HFF-Myc (cell line): ENCODE measurements at regions not wholly inside any gene's neighbourhood (a gene's known extent, or its start where the extent isn't known, plus 50 kb on each side); places are given as distances from the start of the nearest gene placed in this dataset.

Experiments
- DNase-seq: peaks from one replicate; pipeline ENCODE4 v3.0.0-alpha.2; 2011; ENCODE audit warnings: low read depth; ENCODE audit errors: extremely low read depth
- H3K4me3 ChIP-seq: replicated peaks from 2 replicates; pipeline ENCODE4 v1.5.1; 2011; ENCODE audit warnings: low read depth, mild to moderate bottlenecking, control low read depth, low read length
- CTCF ChIP-seq: IDR thresholded peaks from 2 replicates; pipeline ENCODE4 v1.5.1; 2012; ENCODE audit warnings: mild to moderate bottlenecking, low read depth, low read length, control low read depth; ENCODE audit errors: missing control alignments

DNA sequence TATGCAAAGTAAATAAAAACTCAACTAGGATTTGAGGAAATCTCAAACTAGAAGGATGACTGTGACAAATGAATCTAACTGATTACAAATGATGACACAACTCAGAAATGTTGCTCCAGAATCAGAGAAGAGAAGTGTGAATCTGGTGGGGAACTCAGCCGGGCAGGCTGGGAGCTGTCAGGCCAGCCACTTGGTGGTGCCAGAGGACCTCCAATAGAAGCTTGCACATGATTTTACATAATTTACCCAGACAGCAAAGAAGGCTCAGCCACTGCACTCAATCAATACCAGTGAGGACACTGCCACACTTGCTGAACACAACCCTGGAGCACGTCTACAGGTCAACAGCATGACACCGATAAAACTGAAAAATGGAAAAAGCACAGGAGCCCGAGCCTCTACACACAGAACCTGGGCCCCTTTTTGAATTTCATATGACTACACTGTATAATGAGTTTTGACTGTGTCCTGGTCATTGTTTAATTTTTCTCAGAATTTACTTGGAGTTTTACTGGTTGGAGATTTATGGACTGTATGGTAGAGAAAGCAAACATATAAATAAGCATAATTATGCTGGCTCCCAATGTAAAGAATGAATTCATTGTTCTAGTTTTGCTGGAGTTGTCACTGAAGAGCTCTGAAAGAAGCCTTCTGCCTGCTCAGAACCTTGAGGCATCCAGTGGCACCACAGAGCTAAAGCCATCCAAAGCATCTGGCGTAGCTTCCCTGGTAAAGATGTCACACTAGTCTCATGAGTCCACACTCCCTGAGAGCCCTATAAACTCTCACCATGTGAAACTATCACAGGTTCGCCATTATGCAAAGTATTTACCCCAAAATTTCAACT, 296.5 kb downstream of the THBS2 start:
- peak; percentile 32 for DNase-seq
- TF ChIP-seq CTCF = peak; percentile 92
- H3K4me3 ChIP-seq = no peak overlapping the region

GRCh38 chr6:168956141-168956838, 297.4 kb downstream of the THBS2 start:
- TF ChIP-seq CTCF = no peak
- DNase-seq = no peak
- H3K4me3 ChIP-seq = no peak overlapping the region

- no peak overlapping the region for H3K4me3 ChIP-seq
- no peak for TF ChIP-seq CTCF
- DNase-seq = no peak
Observed at GRCh38 chr6:168953461-168953860, 300.2 kb downstream of the THBS2 start.

DNA sequence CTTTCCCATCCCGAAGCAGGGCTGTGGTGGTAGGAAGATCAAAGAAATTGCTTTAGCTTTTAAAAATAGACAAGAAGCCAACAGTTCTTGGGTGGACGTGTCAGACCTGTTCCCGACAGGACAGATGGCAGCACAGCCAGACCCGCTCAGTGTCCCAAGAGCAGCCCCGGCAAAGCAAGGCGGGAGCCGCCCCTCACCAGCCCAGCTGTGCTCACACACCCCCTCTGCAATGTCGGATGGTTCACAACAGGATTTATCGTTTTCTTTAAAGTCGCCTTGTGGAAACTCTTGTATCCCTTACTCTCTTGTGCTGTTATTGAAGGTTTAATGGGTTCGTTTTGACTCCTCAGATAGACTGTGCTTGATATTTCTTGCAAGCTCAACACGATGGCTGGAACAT, 302.4 kb downstream of the THBS2 start:
- no peak overlapping the region for H3K4me3 ChIP-seq
- no peak for TF ChIP-seq CTCF

DNA sequence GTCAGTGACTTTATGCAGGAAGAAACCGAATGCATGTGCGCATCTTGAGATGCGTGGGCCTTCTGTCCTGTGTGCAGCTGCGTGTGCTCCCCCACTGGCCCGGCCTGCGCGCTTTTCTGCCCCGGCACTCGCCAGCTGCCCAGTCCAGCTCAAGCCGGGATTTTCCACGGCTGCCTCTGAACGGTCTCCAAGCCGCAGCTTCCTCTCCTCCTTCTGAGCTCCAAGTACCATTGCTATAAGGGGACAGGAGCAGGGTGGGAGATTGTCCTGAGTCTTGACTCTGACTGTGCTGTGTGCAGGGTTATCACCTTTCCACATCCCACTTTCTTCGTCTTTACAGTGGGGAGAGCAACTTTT, 302.8 kb downstream of the THBS2 start:
- DNase-seq = no peak
- H3K4me3 ChIP-seq = no peak overlapping the region
- no peak for TF ChIP-seq CTCF

More for the DNA sequence above, 302.4 kb downstream of the THBS2 start:
- DNase-seq = no peak

DNA sequence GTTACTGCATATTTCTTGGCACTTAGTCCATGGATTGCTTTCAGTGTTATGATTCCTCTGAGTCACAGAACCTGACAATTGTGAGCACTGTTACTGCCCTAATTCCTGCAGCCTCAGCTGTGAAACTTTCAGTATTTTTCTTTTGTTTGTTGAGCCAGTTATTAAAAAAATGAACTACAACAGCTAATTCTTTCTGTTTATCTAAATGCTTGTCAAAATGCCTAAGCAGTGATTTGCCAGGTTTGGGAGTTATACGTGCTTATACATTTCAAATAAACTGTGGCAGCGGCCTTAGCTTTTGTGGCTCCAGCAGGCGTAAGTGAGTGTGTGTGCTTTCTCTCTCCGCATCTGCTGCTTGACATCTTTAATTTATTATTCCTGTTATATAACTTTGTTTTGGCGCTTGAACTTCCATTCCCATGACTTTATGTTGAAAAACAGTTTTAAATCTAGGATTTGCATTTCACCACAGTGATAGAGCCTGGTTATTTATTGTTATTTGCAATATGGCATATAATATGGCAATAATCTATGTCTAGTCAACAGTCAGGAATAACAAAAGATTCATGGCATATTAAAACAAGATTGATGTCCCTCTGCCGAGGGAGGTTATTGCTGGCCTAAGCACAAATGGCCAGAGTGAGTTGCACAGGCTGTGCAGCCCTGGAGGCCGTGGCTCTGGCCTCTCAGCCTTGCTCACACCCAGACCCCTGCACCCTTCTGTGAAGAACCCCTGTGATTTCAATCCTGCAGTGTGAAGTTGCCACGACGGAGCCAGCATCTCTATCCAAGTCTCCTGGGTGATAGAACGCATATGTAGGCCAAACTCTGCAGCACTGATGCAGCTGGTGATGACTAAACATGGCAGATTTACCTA, 303.4 kb downstream of the THBS2 start:
- no peak for TF ChIP-seq CTCF
- no peak for DNase-seq
- H3K4me3 ChIP-seq = no peak overlapping the region
